HT1080 (cell line): ENCODE measurements at regions not wholly inside any gene's neighbourhood (a gene's known extent, or its start where the extent isn't known, plus 50 kb on each side); places are given as distances from the start of the nearest gene placed in this dataset.

Source experiments
- DNase-seq: peaks from one replicate; pipeline ENCODE4 v3.0.0-alpha.2; 2015; ENCODE audit warnings: low read depth

GRCh38 chr11:81990659-81991443 lies 742.8 kb downstream of the FAM181B start:
- no peak for DNase-seq

GRCh38 chr11:81989093-81989492 lies 744.6 kb downstream of the FAM181B start:
- DNase-seq, result peak; percentile 32

GRCh38 chr11:81987829-81988472 lies 745.7 kb downstream of the FAM181B start:
- no peak for DNase-seq

- DNase-seq, result no peak
Observed at GRCh38 chr11:81986556-81987161, 747.0 kb downstream of the FAM181B start.

GRCh38 chr11:81979448-81979847 lies 754.2 kb downstream of the FAM181B start:
- DNase-seq, result no peak

- no peak for DNase-seq
Observed at GRCh38 chr11:81975261-81975900, 758.3 kb downstream of the FAM181B start.

- DNase-seq, result no peak
Observed at GRCh38 chr11:81970886-81971285, 762.8 kb downstream of the FAM181B start.

- no peak for DNase-seq
Observed at GRCh38 chr11:81967242-81967641, 766.4 kb downstream of the FAM181B start.

GRCh38 chr11:81966340-81966739 lies 767.3 kb downstream of the FAM181B start:
- DNase-seq, result no peak

GRCh38 chr11:81963018-81963417 lies 770.6 kb downstream of the FAM181B start:
- no peak for DNase-seq

- DNase-seq, result no peak
Observed at GRCh38 chr11:81960443-81960842, 773.2 kb downstream of the FAM181B start.

- DNase-seq, result no peak
Observed at GRCh38 chr11:81959341-81959740, 774.3 kb downstream of the FAM181B start.

- peak; percentile 10 for DNase-seq
Observed at GRCh38 chr11:81954301-81954700, 779.4 kb downstream of the FAM181B start.

GRCh38 chr11:81946831-81947230 lies 786.8 kb downstream of the FAM181B start:
- DNase-seq, result no peak

GRCh38 chr11:81942646-81943045 lies 791.0 kb downstream of the FAM181B start:
- DNase-seq, result no peak

GRCh38 chr11:81941998-81942397 lies 791.7 kb downstream of the FAM181B start:
- DNase-seq, result no peak

- DNase-seq, result no peak
Observed at GRCh38 chr11:81932303-81932702, 801.4 kb downstream of the FAM181B start.

- DNase-seq, result no peak
Observed at GRCh38 chr11:81920205-81920604, 813.5 kb downstream of the FAM181B start.

GRCh38 chr11:81916451-81916850 lies 817.2 kb downstream of the FAM181B start:
- DNase-seq, result no peak

- DNase-seq, result no peak
Observed at GRCh38 chr11:81915045-81915444, 818.6 kb downstream of the FAM181B start.

GRCh38 chr11:81913793-81914192 lies 819.9 kb downstream of the FAM181B start:
- no peak for DNase-seq

- DNase-seq, result no peak
Observed at GRCh38 chr11:81907996-81908395, 825.7 kb downstream of the FAM181B start.
